Neural crest cell (in vitro differentiated cells): ENCODE measurements at regions not wholly inside any gene's neighbourhood (a gene's known extent, or its start where the extent isn't known, plus 50 kb on each side); places are given as distances from the start of the nearest gene placed in this dataset.

Experiments used
- DNase-seq: peaks from one replicate; pipeline ENCODE4 v3.0.0; 2021; ENCODE audit warnings: low read depth, mixed read lengths, low spot score
- H3K27ac Mint-ChIP-seq: one replicate; pipeline ENCODE4 v1.8.0; 2021; ENCODE audit warnings: mild to moderate bottlenecking, mixed read lengths; ENCODE audit not compliant: unreplicated experiment
- H3K27me3 Mint-ChIP-seq: 2 replicates; pipeline ENCODE4 v1.8.0; 2021; ENCODE audit warnings: low read depth, mild to moderate bottlenecking, mixed read lengths
- H3K36me3 Mint-ChIP-seq: 2 replicates; pipeline ENCODE4 v1.8.0; 2021; ENCODE audit warnings: low read depth, mild to moderate bottlenecking, mixed read lengths
- H3K4me1 Mint-ChIP-seq: 2 replicates; pipeline ENCODE4 v1.8.0; 2021; ENCODE audit warnings: mixed read lengths
- H3K4me3 Mint-ChIP-seq: one replicate; pipeline ENCODE4 v1.8.0; 2021; ENCODE audit warnings: mild to moderate bottlenecking, mixed read lengths
- H3K9me3 Mint-ChIP-seq: 2 replicates; pipeline ENCODE4 v1.8.0; 2021; ENCODE audit warnings: mixed read lengths
- TF ChIP-seq, protein P1 (sequence below): fragments of 200-600 bp; sonication (generic); conservative IDR thresholded peaks from 2 replicates; pipeline ENCODE4 v1.5.0; 2021; ENCODE audit warnings: antibody characterized with exemption, mild to moderate bottlenecking

DNA sequence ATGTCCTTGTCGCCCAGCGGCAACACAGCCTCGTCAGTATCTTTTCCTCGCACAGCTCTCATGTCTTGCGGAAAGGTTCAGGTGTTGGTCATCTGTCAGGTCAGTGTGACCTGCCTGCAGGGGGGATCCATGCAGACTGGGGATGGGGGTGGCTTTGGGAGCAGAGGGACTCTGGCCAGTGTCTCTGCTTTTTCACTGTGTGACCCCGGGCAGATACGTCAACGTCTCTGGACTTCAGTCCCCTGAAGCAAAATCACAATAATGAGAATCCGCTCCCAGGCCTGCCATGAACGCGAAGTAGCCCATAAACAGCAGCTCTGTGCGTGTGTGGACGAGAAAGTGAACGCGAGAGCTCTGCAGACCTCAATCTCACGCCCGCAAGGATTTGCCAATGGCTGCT, 75.7 kb upstream of the FCN1 start:
- TF ChIP-seq, protein P1, sequence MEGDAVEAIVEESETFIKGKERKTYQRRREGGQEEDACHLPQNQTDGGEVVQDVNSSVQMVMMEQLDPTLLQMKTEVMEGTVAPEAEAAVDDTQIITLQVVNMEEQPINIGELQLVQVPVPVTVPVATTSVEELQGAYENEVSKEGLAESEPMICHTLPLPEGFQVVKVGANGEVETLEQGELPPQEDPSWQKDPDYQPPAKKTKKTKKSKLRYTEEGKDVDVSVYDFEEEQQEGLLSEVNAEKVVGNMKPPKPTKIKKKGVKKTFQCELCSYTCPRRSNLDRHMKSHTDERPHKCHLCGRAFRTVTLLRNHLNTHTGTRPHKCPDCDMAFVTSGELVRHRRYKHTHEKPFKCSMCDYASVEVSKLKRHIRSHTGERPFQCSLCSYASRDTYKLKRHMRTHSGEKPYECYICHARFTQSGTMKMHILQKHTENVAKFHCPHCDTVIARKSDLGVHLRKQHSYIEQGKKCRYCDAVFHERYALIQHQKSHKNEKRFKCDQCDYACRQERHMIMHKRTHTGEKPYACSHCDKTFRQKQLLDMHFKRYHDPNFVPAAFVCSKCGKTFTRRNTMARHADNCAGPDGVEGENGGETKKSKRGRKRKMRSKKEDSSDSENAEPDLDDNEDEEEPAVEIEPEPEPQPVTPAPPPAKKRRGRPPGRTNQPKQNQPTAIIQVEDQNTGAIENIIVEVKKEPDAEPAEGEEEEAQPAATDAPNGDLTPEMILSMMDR, result no peak
- no peak overlapping the region for H3K27ac Mint-ChIP-seq

DNA sequence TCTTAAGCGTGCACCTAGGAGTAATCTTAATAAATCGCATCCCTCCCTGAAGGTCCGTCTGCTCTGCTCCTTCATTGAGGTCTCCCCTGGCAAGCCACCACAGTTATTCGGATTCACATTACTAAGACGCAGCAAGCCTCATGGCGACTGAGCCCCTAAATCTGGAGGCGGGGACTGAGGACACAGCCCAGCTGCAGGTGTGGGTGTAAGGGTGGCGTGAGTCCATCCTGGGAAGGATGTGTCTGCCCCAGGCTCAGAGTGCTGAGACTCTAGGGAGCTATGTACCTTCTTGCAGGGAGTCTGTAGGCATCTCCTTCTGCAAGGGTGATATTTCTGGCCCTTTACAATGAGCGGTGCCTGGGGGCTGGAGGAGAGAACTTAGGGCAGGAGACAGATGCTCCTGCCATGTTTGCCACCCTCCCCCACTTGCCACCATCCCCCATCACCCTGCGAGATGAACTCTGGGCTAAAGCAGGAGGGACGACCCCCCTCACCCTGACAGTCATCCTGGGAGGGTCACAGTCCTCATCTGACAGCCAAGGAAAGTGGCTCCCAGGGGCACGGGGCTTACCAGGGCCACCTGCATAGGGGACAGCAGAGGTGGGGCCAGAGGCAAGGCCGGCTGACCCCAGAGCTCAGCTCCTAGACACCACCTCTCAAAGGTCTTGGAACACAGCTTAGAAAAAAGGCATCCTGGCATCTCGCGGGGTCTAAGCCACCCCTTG, 76.4 kb upstream of the FCN1 start:
- Mint-ChIP-seq H3K4me1 (no peaks in the 10 kb centered on the region), H3K9me3 (peaks cover 8% of the 10 kb centered on the region), H3K4me3 (no peak overlapping the region), H3K36me3 (no peaks in the 10 kb centered on the region), H3K27ac (no peak overlapping the region), H3K27me3 (no peaks in the 10 kb centered on the region)
- DNase-seq, result no peak
- TF ChIP-seq, protein P1, result no peak

More for the DNA sequence above, 75.7 kb upstream of the FCN1 start:
- H3K4me3 Mint-ChIP-seq, result no peak overlapping the region
- no peaks in the 10 kb centered on the region for H3K27me3 Mint-ChIP-seq
- H3K36me3 Mint-ChIP-seq, result no peaks in the 10 kb centered on the region
- DNase-seq, result no peak
- peaks cover 4% of the 10 kb centered on the region for H3K9me3 Mint-ChIP-seq
- H3K4me1 Mint-ChIP-seq, result no peaks in the 10 kb centered on the region

DNA sequence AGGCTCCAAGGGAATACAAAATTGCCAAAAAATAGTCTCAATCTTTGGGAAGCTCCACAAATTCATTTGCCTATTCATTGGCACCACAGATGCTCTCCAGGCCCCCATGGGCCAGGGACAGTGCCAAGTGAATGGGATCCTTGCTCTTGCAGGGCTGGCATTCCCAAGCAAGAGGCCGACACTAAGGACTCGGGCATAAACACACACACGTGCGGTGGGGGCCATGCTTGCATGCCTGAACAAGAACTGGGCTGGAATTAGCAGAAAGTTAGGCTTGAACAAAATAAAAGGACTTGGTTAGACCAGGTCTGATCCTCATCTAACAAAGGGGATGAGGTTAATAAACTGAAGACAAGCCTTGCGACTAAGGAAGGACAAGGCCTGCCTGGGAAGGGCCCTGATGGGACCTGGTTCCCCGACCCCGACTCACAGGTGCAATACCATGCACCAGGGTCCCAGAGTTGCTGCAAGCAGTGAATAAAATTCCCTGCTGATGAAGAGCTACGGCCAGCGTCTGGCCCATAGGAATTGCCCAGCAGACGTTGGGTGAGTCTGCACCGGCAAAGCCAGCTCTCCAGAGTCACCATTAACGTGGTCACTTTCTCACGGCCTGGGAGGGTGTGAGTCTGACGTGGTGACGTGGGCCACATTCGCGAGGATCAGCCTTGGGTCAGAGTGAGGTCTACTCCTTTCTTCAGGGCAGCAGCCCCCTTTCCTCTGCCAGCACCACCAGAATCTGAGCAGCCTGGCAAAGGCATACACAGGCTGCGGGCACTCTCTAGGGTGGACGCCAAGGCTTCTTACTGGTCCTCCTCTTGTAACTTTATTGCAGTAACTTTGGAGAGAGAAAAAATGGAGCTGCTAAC, 77.4 kb upstream of the FCN1 start:
- no peaks in the 10 kb centered on the region for H3K36me3 Mint-ChIP-seq
- H3K4me1 Mint-ChIP-seq, result no peaks in the 10 kb centered on the region
- H3K27ac Mint-ChIP-seq, result peak overlapping the region; percentile 67
- no peaks in the 10 kb centered on the region for H3K27me3 Mint-ChIP-seq
- no peak overlapping the region for H3K4me3 Mint-ChIP-seq
- TF ChIP-seq, protein P1, result no peak
- no peak for DNase-seq
- peaks cover 9% of the 10 kb centered on the region for H3K9me3 Mint-ChIP-seq

DNA sequence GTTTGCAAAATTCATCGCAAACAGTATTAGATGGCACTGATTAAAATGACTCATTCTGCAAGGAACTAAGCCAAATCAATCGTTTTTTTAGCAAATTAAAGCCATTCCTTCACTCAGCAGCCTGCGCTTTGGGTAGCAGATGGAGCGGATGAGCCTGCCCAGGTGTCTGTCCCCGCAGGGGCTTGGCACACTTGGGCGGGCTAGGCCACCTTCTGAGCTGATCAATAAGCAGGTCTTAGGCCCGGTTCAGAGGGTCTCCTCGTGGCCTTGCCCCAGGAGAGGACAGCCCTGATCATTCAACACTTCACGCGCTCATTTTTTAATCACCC, 78.0 kb upstream of the FCN1 start:
- TF ChIP-seq, protein P1, result no peak
- Mint-ChIP-seq H3K27ac (no peak overlapping the region), H3K4me1 (no peaks in the 10 kb centered on the region), H3K36me3 (no peaks in the 10 kb centered on the region), H3K4me3 (no peak overlapping the region), H3K27me3 (no peaks in the 10 kb centered on the region), H3K9me3 (peaks cover 11% of the 10 kb centered on the region)
- no peak for DNase-seq

DNA sequence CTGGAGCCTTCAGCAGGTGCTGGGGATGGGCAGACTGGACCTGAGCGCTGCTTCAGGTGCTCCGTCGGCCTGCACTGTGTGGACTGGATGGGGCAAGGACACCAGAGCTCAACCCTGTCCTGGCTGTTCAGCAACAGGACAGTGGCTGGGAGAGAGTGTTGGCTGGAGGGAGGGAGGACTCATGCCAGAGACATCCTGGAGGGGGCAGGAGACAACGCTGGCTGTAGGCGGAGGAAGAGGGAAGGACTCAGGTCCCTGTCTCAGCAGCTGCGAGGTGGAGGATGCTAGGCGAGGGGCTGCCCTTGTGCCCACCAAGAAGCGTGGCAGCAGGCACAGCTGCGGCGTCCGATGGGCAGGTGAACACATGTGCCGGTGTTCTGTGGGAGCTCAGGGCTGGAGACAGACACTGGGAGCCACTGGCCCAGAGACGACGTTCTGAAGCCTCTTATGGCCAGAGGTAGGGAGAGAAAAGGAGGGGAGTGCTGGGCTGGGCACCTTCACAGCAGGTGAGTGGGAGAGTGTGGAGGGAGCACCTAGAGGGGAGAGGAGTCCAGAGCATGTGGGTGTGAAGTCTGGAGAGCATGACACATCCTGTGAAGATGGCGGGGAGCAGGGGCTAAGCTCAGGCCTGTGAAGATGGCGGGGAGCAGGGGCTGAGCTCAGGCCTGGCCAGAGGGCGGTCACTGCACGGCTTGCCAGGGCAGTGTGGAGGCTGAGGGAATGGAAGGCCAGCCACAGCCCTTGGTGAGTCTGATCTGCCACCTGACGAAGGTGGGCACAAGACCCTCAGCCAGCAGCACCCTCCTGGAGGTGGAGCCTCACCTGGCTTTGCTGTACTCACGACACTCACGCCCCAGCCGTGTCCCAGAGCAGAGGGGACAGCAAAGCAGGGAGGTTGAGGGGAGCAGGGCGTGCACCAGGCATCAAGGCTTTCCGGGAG, 79.1 kb upstream of the FCN1 start:
- no peak for DNase-seq
- H3K27ac Mint-ChIP-seq, result peak overlapping the region; percentile 62
- no peaks in the 10 kb centered on the region for H3K4me1 Mint-ChIP-seq
- H3K9me3 Mint-ChIP-seq, result peaks cover 11% of the 10 kb centered on the region
- H3K36me3 Mint-ChIP-seq, result no peaks in the 10 kb centered on the region
- H3K4me3 Mint-ChIP-seq, result no peak overlapping the region
- TF ChIP-seq, protein P1, result no peak
- no peaks in the 10 kb centered on the region for H3K27me3 Mint-ChIP-seq
